HG02798 (cell line): ENCODE measurements at regions not wholly inside any gene's neighbourhood (a gene's known extent, or its start where the extent isn't known, plus 50 kb on each side); places are given as distances from the start of the nearest gene placed in this dataset.

Source experiments
- ATAC-seq: cut with Tn5 transposase; IDR thresholded peaks from one replicate; pipeline ENCODE4 v1.9.1; 2021; ENCODE audit warnings: mild to moderate bottlenecking; ENCODE audit not compliant: unreplicated experiment, poor library complexity

GRCh38 chr13:106259928-106260327 lies 275.5 kb downstream of the EFNB2 start:
- ATAC-seq, result no peak

- no peak for ATAC-seq
Measured at GRCh38 chr13:106246666-106247188, 288.7 kb downstream of the EFNB2 start.

GRCh38 chr13:106246242-106246641 lies 289.2 kb downstream of the EFNB2 start:
- no peak for ATAC-seq

GRCh38 chr13:106243011-106243565 lies 292.4 kb downstream of the EFNB2 start:
- no peak for ATAC-seq

- ATAC-seq, result no peak
Measured at GRCh38 chr13:106241974-106242953, 293.2 kb downstream of the EFNB2 start.

- no peak for ATAC-seq
Measured at GRCh38 chr13:106238690-106239089, 296.8 kb downstream of the EFNB2 start.

- no peak for ATAC-seq
Measured at GRCh38 chr13:106234636-106235035, 300.8 kb downstream of the EFNB2 start.

GRCh38 chr13:106233134-106233735 lies 302.2 kb downstream of the EFNB2 start:
- no peak for ATAC-seq

GRCh38 chr13:106232681-106233080 lies 302.8 kb downstream of the EFNB2 start:
- no peak for ATAC-seq

GRCh38 chr13:106230450-106230849 lies 305.0 kb downstream of the EFNB2 start:
- ATAC-seq, result no peak

GRCh38 chr13:106225126-106225525 lies 310.3 kb downstream of the EFNB2 start:
- no peak for ATAC-seq

- ATAC-seq, result no peak
Measured at GRCh38 chr13:106220211-106220610, 315.3 kb downstream of the EFNB2 start.

GRCh38 chr13:106213028-106213757 lies 322.3 kb downstream of the EFNB2 start:
- ATAC-seq, result no peak

- no peak for ATAC-seq
Measured at GRCh38 chr13:106212386-106213010, 323.0 kb downstream of the EFNB2 start.

GRCh38 chr13:106210324-106210723 lies 325.1 kb downstream of the EFNB2 start:
- no peak for ATAC-seq

- ATAC-seq, result no peak
Measured at GRCh38 chr13:106205871-106206270, 329.6 kb downstream of the EFNB2 start.

GRCh38 chr13:106197496-106197895 lies 338.0 kb downstream of the EFNB2 start:
- no peak for ATAC-seq

GRCh38 chr13:106187501-106188095 lies 347.9 kb downstream of the EFNB2 start:
- ATAC-seq, result no peak

- no peak for ATAC-seq
Measured at GRCh38 chr13:106187101-106187500, 348.4 kb downstream of the EFNB2 start.
